ENCODE measurements at regions not wholly inside any gene's neighbourhood (a gene's known extent, or its start where the extent isn't known, plus 50 kb on each side); places are given as distances from the start of the nearest gene placed in this dataset.

DNA sequence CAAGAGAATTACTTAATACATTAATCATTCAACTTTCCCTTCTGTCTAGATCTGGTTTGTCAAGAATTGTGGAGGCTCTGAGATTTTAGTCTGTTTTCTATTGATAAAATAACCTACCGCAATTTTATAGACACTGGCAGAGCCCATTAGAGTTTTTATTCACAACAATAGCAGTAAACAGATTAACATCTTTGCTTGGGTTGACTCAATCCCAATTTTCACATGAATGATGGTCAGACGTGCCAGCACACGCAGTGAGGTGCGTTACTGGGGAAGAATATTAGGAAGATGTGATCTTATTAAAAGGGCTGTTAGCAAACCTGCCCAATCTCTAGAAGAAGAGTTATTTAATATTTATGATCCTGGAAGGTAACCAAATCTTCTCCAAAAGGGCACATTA is 736.6 kb downstream of the MRPL39 start:
- Mint-ChIP-seq H3K4me3 (ENCODE audit: low read depth) (no peak overlapping the region), H3K36me3 (ENCODE audit: insufficient read depth) (no peaks in the 10 kb centered on the region), H3K4me1 (ENCODE audit: low read depth) (no peaks in the 10 kb centered on the region), H3K9me3 (ENCODE audit: low read depth) (peaks cover 24% of the 10 kb centered on the region), H3K27ac (no peak overlapping the region), H3K27me3 (no peaks in the 10 kb centered on the region)
- no peak for DNase-seq (ENCODE audit: low spot score, unreplicated experiment)
- TF ChIP-seq, protein P1, sequence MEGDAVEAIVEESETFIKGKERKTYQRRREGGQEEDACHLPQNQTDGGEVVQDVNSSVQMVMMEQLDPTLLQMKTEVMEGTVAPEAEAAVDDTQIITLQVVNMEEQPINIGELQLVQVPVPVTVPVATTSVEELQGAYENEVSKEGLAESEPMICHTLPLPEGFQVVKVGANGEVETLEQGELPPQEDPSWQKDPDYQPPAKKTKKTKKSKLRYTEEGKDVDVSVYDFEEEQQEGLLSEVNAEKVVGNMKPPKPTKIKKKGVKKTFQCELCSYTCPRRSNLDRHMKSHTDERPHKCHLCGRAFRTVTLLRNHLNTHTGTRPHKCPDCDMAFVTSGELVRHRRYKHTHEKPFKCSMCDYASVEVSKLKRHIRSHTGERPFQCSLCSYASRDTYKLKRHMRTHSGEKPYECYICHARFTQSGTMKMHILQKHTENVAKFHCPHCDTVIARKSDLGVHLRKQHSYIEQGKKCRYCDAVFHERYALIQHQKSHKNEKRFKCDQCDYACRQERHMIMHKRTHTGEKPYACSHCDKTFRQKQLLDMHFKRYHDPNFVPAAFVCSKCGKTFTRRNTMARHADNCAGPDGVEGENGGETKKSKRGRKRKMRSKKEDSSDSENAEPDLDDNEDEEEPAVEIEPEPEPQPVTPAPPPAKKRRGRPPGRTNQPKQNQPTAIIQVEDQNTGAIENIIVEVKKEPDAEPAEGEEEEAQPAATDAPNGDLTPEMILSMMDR (IDR thresholded peaks at IDR 0.05; ENCODE audit: unreplicated experiment), result no peak

DNA sequence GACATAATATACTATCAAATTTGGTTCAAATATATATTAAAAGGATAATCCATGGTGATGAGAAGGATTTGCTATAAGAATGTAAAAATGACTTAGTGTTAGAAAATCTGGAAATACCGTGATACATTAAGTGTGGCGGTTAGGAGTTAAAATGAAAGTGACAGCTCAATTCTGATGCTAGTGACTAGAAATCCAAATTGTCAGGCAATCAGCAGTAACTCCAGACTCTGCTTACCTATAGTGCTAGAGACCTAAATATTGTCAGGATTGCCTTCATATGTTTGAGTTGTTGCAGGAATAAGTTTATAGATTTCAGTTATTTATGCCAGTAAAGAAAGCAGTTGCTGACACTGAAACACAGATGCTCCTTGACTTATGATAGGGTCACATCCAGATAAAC is 737.4 kb downstream of the MRPL39 start:
- H3K27me3 Mint-ChIP-seq, result no peaks in the 10 kb centered on the region
- no peaks in the 10 kb centered on the region for H3K36me3 Mint-ChIP-seq (ENCODE audit: insufficient read depth)
- DNase-seq (ENCODE audit: low spot score, unreplicated experiment), result no peak
- no peaks in the 10 kb centered on the region for H3K4me1 Mint-ChIP-seq (ENCODE audit: low read depth)
- peaks cover 24% of the 10 kb centered on the region for H3K9me3 Mint-ChIP-seq (ENCODE audit: low read depth)
- H3K4me3 Mint-ChIP-seq (ENCODE audit: low read depth), result no peak overlapping the region
- H3K27ac Mint-ChIP-seq, result no peak overlapping the region
- TF ChIP-seq, protein P1 (IDR thresholded peaks at IDR 0.05; ENCODE audit: unreplicated experiment), result no peak

DNA sequence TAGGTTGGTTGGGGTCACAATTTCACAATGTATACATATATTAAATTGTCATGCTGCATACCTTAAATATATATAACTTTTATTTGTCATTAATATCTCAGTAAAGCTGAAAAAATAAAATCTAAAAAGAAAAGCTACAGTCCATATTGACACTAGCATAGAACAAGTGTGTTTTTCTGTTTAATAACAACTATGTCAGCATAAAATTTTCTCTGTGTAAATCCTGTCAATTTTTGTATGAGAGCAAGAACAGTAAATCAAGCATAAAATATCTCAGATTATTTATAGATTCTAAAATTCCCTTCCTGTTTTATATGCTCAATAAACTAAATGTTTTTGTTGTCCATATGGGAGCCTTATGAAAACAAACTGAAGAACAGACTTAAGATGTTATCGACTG is 739.2 kb downstream of the MRPL39 start:
- Mint-ChIP-seq H3K4me1 (ENCODE audit: low read depth) (no peaks in the 10 kb centered on the region), H3K4me3 (ENCODE audit: low read depth) (no peak overlapping the region), H3K27me3 (no peaks in the 10 kb centered on the region), H3K27ac (no peak overlapping the region), H3K36me3 (ENCODE audit: insufficient read depth) (no peaks in the 10 kb centered on the region), H3K9me3 (ENCODE audit: low read depth) (peaks cover 16% of the 10 kb centered on the region)
- no peak for DNase-seq (ENCODE audit: low spot score, unreplicated experiment)
- TF ChIP-seq, protein P1 (IDR thresholded peaks at IDR 0.05; ENCODE audit: unreplicated experiment), result no peak

DNA sequence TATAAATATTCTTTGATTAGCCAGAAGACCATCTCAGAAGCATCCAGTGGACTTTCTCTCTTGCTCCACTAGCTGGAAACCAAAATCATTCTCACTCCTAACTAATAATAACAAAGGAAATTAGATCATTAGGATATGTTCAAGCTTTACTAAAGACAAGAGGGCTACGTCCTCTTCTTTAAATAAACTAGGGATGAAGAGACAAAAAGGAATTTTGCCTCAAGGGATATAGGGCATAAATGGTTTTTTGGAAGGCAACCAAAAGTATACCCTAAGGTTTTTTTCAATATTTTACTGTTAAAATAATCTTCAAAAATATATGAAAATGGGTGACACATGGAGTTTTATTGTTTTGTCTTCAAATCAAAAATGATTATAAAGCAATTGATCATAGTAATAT is 745.8 kb downstream of the MRPL39 start:
- TF ChIP-seq, protein P1 (IDR thresholded peaks at IDR 0.05; ENCODE audit: unreplicated experiment), result no peak
- H3K4me1 Mint-ChIP-seq (ENCODE audit: low read depth), result no peaks in the 10 kb centered on the region
- H3K27ac Mint-ChIP-seq, result no peak overlapping the region
- H3K9me3 Mint-ChIP-seq (ENCODE audit: low read depth), result peaks cover 1% of the 10 kb centered on the region
- H3K27me3 Mint-ChIP-seq, result no peaks in the 10 kb centered on the region
- H3K36me3 Mint-ChIP-seq (ENCODE audit: insufficient read depth), result no peaks in the 10 kb centered on the region
- H3K4me3 Mint-ChIP-seq (ENCODE audit: low read depth), result no peak overlapping the region
- no peak for DNase-seq (ENCODE audit: low spot score, unreplicated experiment)

DNA sequence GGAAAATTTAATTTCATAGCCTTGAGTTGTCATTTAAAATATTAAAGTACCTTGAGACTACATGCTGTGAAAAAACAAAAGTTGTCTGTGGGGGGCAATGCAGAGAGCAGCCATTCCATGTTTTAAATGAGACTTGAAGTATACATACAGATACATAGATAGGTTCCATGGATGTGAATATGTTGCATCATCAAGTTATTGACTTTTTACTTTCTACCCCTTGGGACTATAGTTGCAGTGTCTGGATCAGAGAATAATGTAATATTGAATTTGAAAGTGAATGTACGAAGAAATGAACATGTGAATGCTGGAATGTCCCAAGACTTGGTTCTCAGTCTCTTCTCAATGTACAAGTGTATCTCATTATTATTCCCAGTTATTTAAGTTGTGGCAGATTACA is 751.0 kb downstream of the MRPL39 start:
- peaks cover 8% of the 10 kb centered on the region for H3K9me3 Mint-ChIP-seq (ENCODE audit: low read depth)
- H3K27ac Mint-ChIP-seq, result no peak overlapping the region
- no peak for DNase-seq (ENCODE audit: low spot score, unreplicated experiment)
- H3K4me1 Mint-ChIP-seq (ENCODE audit: low read depth), result no peaks in the 10 kb centered on the region
- no peaks in the 10 kb centered on the region for H3K36me3 Mint-ChIP-seq (ENCODE audit: insufficient read depth)
- TF ChIP-seq, protein P1 (IDR thresholded peaks at IDR 0.05; ENCODE audit: unreplicated experiment), result no peak
- H3K27me3 Mint-ChIP-seq, result no peaks in the 10 kb centered on the region
- no peak overlapping the region for H3K4me3 Mint-ChIP-seq (ENCODE audit: low read depth)
